ENCODE measurements at regions not wholly inside any gene's neighbourhood (a gene's known extent, or its start where the extent isn't known, plus 50 kb on each side); places are given as distances from the start of the nearest gene placed in this dataset.

- TF ChIP-seq ESRRA (CRISPR knock-in tag; IDR thresholded peaks at IDR 0.05; ENCODE audit: borderline replicate concordance) (no peak), CTCF (IDR thresholded peaks at IDR 0.05) (no peak), ZBTB43 (CRISPR knock-in tag; IDR thresholded peaks at IDR 0.05) (no peak), FOXJ3 (CRISPR knock-in tag; IDR thresholded peaks at IDR 0.05; ENCODE audit: borderline replicate concordance) (no peak), ZNF281 (CRISPR knock-in tag; IDR thresholded peaks at IDR 0.05) (no peak), JUN (CRISPR knock-in tag; IDR thresholded peaks at IDR 0.05) (no peak), CREM (CRISPR knock-in tag; IDR thresholded peaks at IDR 0.05) (no peak), SP1 (CRISPR knock-in tag; conservative IDR thresholded peaks at IDR 0.05) (no peak), ZNF512 (CRISPR knock-in tag; IDR thresholded peaks at IDR 0.05; ENCODE audit: borderline replicate concordance) (no peak), ZNF138 (CRISPR knock-in tag; conservative IDR thresholded peaks at IDR 0.05) (no peak), ZNF317 (CRISPR knock-in tag; IDR thresholded peaks at IDR 0.05; ENCODE audit: borderline replicate concordance, low read depth) (no peak)
Measured at GRCh38 chr2:22683914-22684313, 701.1 kb upstream of the KLHL29 start.

All from WTC11 (cell line).